Panc1 (cell line): ENCODE measurements at regions not wholly inside any gene's neighbourhood (a gene's known extent, or its start where the extent isn't known, plus 50 kb on each side); places are given as distances from the start of the nearest gene placed in this dataset.

Experiments used
- ATAC-seq: fragments of 200-7000 bp; cut with Tn5 transposase; 2 replicates; pipeline ENCODE4 v1.9.1; 2020; ENCODE audit warnings: mild to moderate bottlenecking, moderate library complexity
- BruUV-seq: library from RNA; stranded (reverse); fragments of 400-500 nt; replicated peaks from 2 replicates; lab custom pipeline; 2021; lab: Mats Ljungman, UMichigan
- CTCF ChIA-PET: fragments of 300-600 bp; sonication (Branson Sonifier 250); formaldehyde crosslinking; loops from one replicate; lab custom pipeline; 2022; ENCODE audit warnings: antibody characterized with exemption; lab: Charles Lee
- POLR2A ChIA-PET: fragments of 300-600 bp; sonication (Branson Sonifier 250); formaldehyde crosslinking; loops from one replicate; lab custom pipeline; 2022; ENCODE audit warnings: antibody characterized with exemption; lab: Charles Lee
- DNase-seq: peaks from one replicate; pipeline ENCODE4 v3.0.0-alpha.2; 2010; ENCODE audit warnings: low read depth, low spot score
- H3K27ac ChIP-seq: 2 replicates; pipeline ENCODE4 v1.5.1; 2011; ENCODE audit warnings: mild to moderate bottlenecking, low read length, inconsistent platforms
- H3K27me3 ChIP-seq: fragments of 200-500 bp; sonication (Bioruptor generic); 2 replicates; pipeline ENCODE4 v1.6.0; 2014; ENCODE audit warnings: low read length, inconsistent platforms; ENCODE audit not compliant: control insufficient read depth, insufficient read depth
- H3K36me3 ChIP-seq: fragments of 200-500 bp; sonication (Bioruptor generic); 2 replicates; pipeline ENCODE4 v1.5.1; 2014; ENCODE audit warnings: inconsistent platforms, mild to moderate bottlenecking, low read length, moderate library complexity; ENCODE audit not compliant: control insufficient read depth, insufficient read depth
- H3K4me1 ChIP-seq: 2 replicates; pipeline ENCODE4 v1.5.1; 2011; ENCODE audit warnings: inconsistent platforms, mild to moderate bottlenecking, low read length, moderate library complexity; ENCODE audit not compliant: control insufficient read depth, insufficient read depth
- H3K4me3 ChIP-seq, 2 experiments: 2 replicates each; pipeline ENCODE4 v1.5.1; 2011 to 2012; ENCODE audit warnings: low read depth in 2 of 2, low read length in 2 of 2, mild to moderate bottlenecking in 2 of 2, inconsistent platforms in 1 of 2, moderate library complexity in 1 of 2
- H3K9me3 ChIP-seq: fragments of 200-500 bp; sonication (Bioruptor generic); 2 replicates; pipeline ENCODE4 v1.5.1; 2014; ENCODE audit warnings: low read depth, mild to moderate bottlenecking, inconsistent platforms, low read length, moderate library complexity; ENCODE audit not compliant: control insufficient read depth, insufficient read depth
- POLR2AphosphoS5 ChIP-seq: IDR thresholded peaks from 2 replicates; pipeline ENCODE4 v1.6.1; 2012; ENCODE audit warnings: mild to moderate bottlenecking, low read depth, low read length, moderate library complexity
- SIN3A ChIP-seq: IDR thresholded peaks from 2 replicates; pipeline ENCODE4 v1.6.1; 2012; ENCODE audit warnings: low read depth, mild to moderate bottlenecking, low read length, moderate library complexity, borderline replicate concordance; ENCODE audit not compliant: insufficient read depth
- in situ Hi-C: cut with HindIII; loops from 2 replicates; pipeline ENCODE4 v1.10.0; 2016; ENCODE audit warnings: low sequenced_read_pairs, low pct_unique_long_range_greater_than_20kb
- intact Hi-C: fragments of 100-400 bp; cut with micrococcal nuclease; formaldehyde crosslinking; loops from one replicate; pipeline ENCODE4 v1.10.0; 2022; ENCODE audit not compliant: unreplicated experiment
- TF ChIP-seq, protein P1 (sequence below), 2 experiments: IDR thresholded peaks; 2 replicates each; pipeline ENCODE4 v1.6.1; 2011 to 2012; ENCODE audit warnings: low read depth in 2 of 2, control low read depth in 1 of 2, low read length in 1 of 2, mild to moderate bottlenecking in 1 of 2, moderate library complexity in 1 of 2; ENCODE audit not compliant: insufficient read depth in 1 of 2
- TF ChIP-seq, protein P2 (sequence below): fragments of 450-650 bp; IDR thresholded peaks from 2 replicates; pipeline ENCODE4 v1.5.1; 2017; ENCODE audit warnings: mild to moderate bottlenecking

DNA sequence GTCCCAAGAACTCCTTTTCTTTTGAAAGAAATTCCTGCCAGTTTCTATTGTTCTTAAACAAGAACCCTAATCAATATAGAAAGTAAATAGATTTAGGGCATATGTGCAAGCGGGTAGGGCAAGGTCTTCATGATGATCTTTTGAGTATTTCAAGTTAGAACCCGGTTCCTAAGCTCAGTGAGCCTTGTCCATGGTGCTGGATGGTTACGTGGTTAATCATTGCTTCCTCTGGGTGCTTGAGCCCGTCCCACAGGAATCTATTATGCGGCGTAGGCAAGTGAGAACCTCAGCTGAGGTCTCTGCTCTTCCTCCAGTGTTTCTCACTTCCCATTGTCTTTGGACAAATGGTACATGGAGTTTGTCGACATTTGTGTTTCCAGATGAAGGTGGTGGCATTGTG lies 580.8 kb upstream of the EEF2KMT start:
- BruUV-seq: no TSS peak
- intact Hi-C loops: no loop called here
- H3K27me3 ChIP-seq: no peaks in the 10 kb centered on the region
- DNase-seq (no peak), ATAC-seq (no peak)
- H3K9me3 ChIP-seq: no peaks in the 10 kb centered on the region
- no peaks in the 10 kb centered on the region for H3K4me1 ChIP-seq
- CTCF ChIA-PET: no interaction called here
- TF ChIP-seq, protein P1, sequence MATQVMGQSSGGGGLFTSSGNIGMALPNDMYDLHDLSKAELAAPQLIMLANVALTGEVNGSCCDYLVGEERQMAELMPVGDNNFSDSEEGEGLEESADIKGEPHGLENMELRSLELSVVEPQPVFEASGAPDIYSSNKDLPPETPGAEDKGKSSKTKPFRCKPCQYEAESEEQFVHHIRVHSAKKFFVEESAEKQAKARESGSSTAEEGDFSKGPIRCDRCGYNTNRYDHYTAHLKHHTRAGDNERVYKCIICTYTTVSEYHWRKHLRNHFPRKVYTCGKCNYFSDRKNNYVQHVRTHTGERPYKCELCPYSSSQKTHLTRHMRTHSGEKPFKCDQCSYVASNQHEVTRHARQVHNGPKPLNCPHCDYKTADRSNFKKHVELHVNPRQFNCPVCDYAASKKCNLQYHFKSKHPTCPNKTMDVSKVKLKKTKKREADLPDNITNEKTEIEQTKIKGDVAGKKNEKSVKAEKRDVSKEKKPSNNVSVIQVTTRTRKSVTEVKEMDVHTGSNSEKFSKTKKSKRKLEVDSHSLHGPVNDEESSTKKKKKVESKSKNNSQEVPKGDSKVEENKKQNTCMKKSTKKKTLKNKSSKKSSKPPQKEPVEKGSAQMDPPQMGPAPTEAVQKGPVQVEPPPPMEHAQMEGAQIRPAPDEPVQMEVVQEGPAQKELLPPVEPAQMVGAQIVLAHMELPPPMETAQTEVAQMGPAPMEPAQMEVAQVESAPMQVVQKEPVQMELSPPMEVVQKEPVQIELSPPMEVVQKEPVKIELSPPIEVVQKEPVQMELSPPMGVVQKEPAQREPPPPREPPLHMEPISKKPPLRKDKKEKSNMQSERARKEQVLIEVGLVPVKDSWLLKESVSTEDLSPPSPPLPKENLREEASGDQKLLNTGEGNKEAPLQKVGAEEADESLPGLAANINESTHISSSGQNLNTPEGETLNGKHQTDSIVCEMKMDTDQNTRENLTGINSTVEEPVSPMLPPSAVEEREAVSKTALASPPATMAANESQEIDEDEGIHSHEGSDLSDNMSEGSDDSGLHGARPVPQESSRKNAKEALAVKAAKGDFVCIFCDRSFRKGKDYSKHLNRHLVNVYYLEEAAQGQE (IDR thresholded peaks at IDR 0.05; ENCODE audit: insufficient read depth in 1 of 2, low read depth in 2 of 2, low read length in 1 of 2): peak; percentile 72 to 78
- TF ChIP-seq POLR2AphosphoS5: no peak
- no peak overlapping the region for H3K27ac ChIP-seq
- in situ Hi-C loops: no loop called here
- no peak overlapping the region for H3K4me3 ChIP-seq
- POLR2A ChIA-PET: no interaction called here
- no peaks in the 10 kb centered on the region for H3K36me3 ChIP-seq

DNA sequence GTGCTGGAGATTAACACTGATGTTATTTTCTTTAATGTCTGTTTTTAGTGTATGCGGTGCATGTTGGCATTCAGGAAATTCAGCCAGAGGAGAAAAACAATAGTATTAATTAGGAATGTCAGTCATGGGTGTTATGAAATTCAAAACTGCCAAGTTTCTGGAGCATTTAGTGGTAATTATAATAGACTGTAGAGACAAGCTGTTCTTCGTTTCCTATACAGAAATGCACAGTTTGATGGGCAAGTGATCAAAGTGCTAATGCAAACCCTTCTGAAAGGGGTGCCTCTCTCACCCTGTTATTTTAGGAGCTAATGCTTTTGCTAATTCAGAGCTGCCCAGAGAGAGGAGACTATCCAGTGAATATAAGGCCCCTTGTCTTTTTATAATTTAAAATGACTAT lies 573.8 kb upstream of the EEF2KMT start:
- peaks cover 3% of the 10 kb centered on the region; the same call in 1 of the 2 replicates for H3K27me3 ChIP-seq
- H3K9me3 ChIP-seq: no peaks in the 10 kb centered on the region
- ATAC-seq (no peak), DNase-seq (no peak)
- ChIA-PET CTCF (no interaction called here), POLR2A (no interaction called here)
- BruUV-seq: no TSS peak
- TF ChIP-seq, protein P1 (IDR thresholded peaks at IDR 0.05; ENCODE audit: insufficient read depth in 1 of 2, low read depth in 2 of 2, low read length in 1 of 2): no peak
- TF ChIP-seq SIN3A: no peak
- TF ChIP-seq, protein P2, sequence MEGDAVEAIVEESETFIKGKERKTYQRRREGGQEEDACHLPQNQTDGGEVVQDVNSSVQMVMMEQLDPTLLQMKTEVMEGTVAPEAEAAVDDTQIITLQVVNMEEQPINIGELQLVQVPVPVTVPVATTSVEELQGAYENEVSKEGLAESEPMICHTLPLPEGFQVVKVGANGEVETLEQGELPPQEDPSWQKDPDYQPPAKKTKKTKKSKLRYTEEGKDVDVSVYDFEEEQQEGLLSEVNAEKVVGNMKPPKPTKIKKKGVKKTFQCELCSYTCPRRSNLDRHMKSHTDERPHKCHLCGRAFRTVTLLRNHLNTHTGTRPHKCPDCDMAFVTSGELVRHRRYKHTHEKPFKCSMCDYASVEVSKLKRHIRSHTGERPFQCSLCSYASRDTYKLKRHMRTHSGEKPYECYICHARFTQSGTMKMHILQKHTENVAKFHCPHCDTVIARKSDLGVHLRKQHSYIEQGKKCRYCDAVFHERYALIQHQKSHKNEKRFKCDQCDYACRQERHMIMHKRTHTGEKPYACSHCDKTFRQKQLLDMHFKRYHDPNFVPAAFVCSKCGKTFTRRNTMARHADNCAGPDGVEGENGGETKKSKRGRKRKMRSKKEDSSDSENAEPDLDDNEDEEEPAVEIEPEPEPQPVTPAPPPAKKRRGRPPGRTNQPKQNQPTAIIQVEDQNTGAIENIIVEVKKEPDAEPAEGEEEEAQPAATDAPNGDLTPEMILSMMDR: no peak
- in situ Hi-C loops (no loop called here), intact Hi-C loops (no loop called here)
- no peak overlapping the region for H3K4me3 ChIP-seq
- no peaks in the 10 kb centered on the region for H3K36me3 ChIP-seq
- no peak overlapping the region for H3K27ac ChIP-seq
- H3K4me1 ChIP-seq: no peaks in the 10 kb centered on the region
